GM23248 (cell line): ENCODE measurements at regions not wholly inside any gene's neighbourhood (a gene's known extent, or its start where the extent isn't known, plus 50 kb on each side); places are given as distances from the start of the nearest gene placed in this dataset.

Experiments used
- DNase-seq: peaks from one replicate; pipeline ENCODE4 v3.0.0-alpha.2; 2015
- H2AFZ ChIP-seq: fragments of 200-600 bp; sonication (generic); 2 replicates; pipeline ENCODE4 v1.6.1; 2016; ENCODE audit warnings: antibody characterized with exemption
- H3F3A ChIP-seq: fragments of 200-600 bp; sonication (generic); 2 replicates; pipeline ENCODE4 v1.6.1; 2016; ENCODE audit warnings: mild to moderate bottlenecking, antibody characterized with exemption, mixed run types; ENCODE audit not compliant: insufficient read depth
- H3K27ac ChIP-seq: fragments of 200-600 bp; sonication (generic); 2 replicates; pipeline ENCODE4 v1.5.1; 2016; ENCODE audit warnings: mild to moderate bottlenecking
- H3K27me3 ChIP-seq: fragments of 200-600 bp; sonication (generic); replicated peaks from 2 replicates; pipeline ENCODE4 v1.6.1; 2016; ENCODE audit warnings: mild to moderate bottlenecking; ENCODE audit not compliant: insufficient read depth
- H3K36me3 ChIP-seq: fragments of 200-600 bp; sonication (generic); 2 replicates; pipeline ENCODE4 v1.6.1; 2016; ENCODE audit warnings: low read depth, mild to moderate bottlenecking
- H3K4me1 ChIP-seq: fragments of 200-600 bp; sonication (generic); 2 replicates; pipeline ENCODE4 v1.6.1; 2016; ENCODE audit warnings: mild to moderate bottlenecking; ENCODE audit not compliant: insufficient read depth
- H3K4me2 ChIP-seq: fragments of 200-600 bp; sonication (generic); one replicate; pipeline ENCODE4 v1.6.1; 2016; ENCODE audit warnings: mild to moderate bottlenecking; ENCODE audit not compliant: unreplicated experiment
- H3K4me3 ChIP-seq: fragments of 200-600 bp; sonication (generic); 2 replicates; pipeline ENCODE4 v1.5.1; 2016; ENCODE audit warnings: mild to moderate bottlenecking
- H3K79me2 ChIP-seq: fragments of 200-600 bp; sonication (generic); 2 replicates; pipeline ENCODE4 v1.6.1; 2016; ENCODE audit warnings: mild to moderate bottlenecking; ENCODE audit not compliant: insufficient read depth
- H3K9ac ChIP-seq: fragments of 200-600 bp; sonication (generic); 2 replicates; pipeline ENCODE4 v1.6.1; 2016; ENCODE audit warnings: mild to moderate bottlenecking
- H3K9me2 ChIP-seq: fragments of 200-600 bp; sonication (generic); 2 replicates; pipeline ENCODE4 v1.6.1; 2016; ENCODE audit warnings: mixed run types, mild to moderate bottlenecking, moderate library complexity; ENCODE audit not compliant: insufficient read depth
- H3K9me3 ChIP-seq: fragments of 200-600 bp; sonication (generic); one replicate; pipeline ENCODE4 v1.6.1; 2017; ENCODE audit warnings: low read depth
- H4K20me1 ChIP-seq: fragments of 200-600 bp; sonication (generic); 2 replicates; pipeline ENCODE4 v1.6.0; 2016; ENCODE audit not compliant: insufficient read depth
- EZH2 ChIP-seq: fragments of 200-600 bp; sonication (generic); IDR thresholded peaks from 2 replicates; pipeline ENCODE4 v1.6.1; 2018; ENCODE audit warnings: antibody characterized with exemption, mild to moderate bottlenecking; ENCODE audit not compliant: insufficient read depth, poor library complexity, severe bottlenecking
- EZH2phosphoT487 ChIP-seq: fragments of 200-600 bp; sonication (generic); IDR thresholded peaks from 2 replicates; pipeline ENCODE4 v1.6.1; 2018; ENCODE audit warnings: antibody characterized with exemption, moderate library complexity, mild to moderate bottlenecking, low read depth; ENCODE audit not compliant: insufficient read depth
- WGBS, 2 experiments: methylation state at CpG; one replicate each; pipeline ENCODE4 v1.1.6; 2015 to 2017; ENCODE audit warnings: low lambda C conversion rate in 2 of 2, low coverage in 1 of 2; ENCODE audit errors: missing lambda C conversion rate in 2 of 2; 5-methylcytosine and 5-hydroxymethylcytosine counted together
- in situ Hi-C: fragments of 300-500 bp; cut with MboI; formaldehyde crosslinking; loops from 2 replicates; pipeline ENCODE4 v1.15.0; 2020

GRCh38 chr10:118204292-118204943, 137.7 kb downstream of the FAM204A start:
- in situ Hi-C loops = no loop called here
- no peaks in the 10 kb centered on the region for H3K9me2 ChIP-seq
- no peak overlapping the region for H3K9ac ChIP-seq
- H3K4me2 ChIP-seq = no peak overlapping the region
- DNase-seq = no peak
- no peaks in the 10 kb centered on the region for H3K27me3 ChIP-seq
- no peaks in the 10 kb centered on the region for H3K79me2 ChIP-seq
- no peak overlapping the region for H3K4me3 ChIP-seq
- no peak for TF ChIP-seq EZH2phosphoT487
- no peak for TF ChIP-seq EZH2
- H3F3A ChIP-seq = no peaks in the 10 kb centered on the region
- H3K4me1 ChIP-seq = no peaks in the 10 kb centered on the region
- H4K20me1 ChIP-seq = no peaks in the 10 kb centered on the region
- H2AFZ ChIP-seq = no peak overlapping the region
- WGBS, 2 experiments = 60 to 62% methylated on average over 3 of the region's 3 CpGs
- H3K36me3 ChIP-seq = no peaks in the 10 kb centered on the region
- no peaks in the 10 kb centered on the region for H3K9me3 ChIP-seq
- no peak overlapping the region for H3K27ac ChIP-seq

- TF ChIP-seq EZH2phosphoT487 (no peak), EZH2 (no peak)
- Histone ChIP-seq H2AFZ (no peak overlapping the region), H4K20me1 (no peaks in the 10 kb centered on the region), H3K4me2 (no peak overlapping the region), H3F3A (no peaks in the 10 kb centered on the region), H3K9me3 (no peaks in the 10 kb centered on the region), H3K4me1 (no peaks in the 10 kb centered on the region), H3K36me3 (no peaks in the 10 kb centered on the region), H3K9ac (no peak overlapping the region), H3K27ac (no peak overlapping the region), H3K4me3 (no peak overlapping the region), H3K27me3 (no peaks in the 10 kb centered on the region), H3K79me2 (no peaks in the 10 kb centered on the region), H3K9me2 (no peaks in the 10 kb centered on the region)
- 58 to 68% methylated on average over 2 of the region's 2 CpGs for WGBS, 2 experiments
- in situ Hi-C loops = no loop called here
- DNase-seq = no peak
Measured at GRCh38 chr10:118203461-118203860, 138.7 kb downstream of the FAM204A start.

GRCh38 chr10:118195729-118196128, 146.4 kb downstream of the FAM204A start:
- H3K27ac ChIP-seq = no peak overlapping the region
- DNase-seq = no peak
- H4K20me1 ChIP-seq = no peaks in the 10 kb centered on the region
- no peak overlapping the region for H3K4me3 ChIP-seq
- no peaks in the 10 kb centered on the region for H3K79me2 ChIP-seq
- H3K9me2 ChIP-seq = no peaks in the 10 kb centered on the region
- no peaks in the 10 kb centered on the region for H3K9me3 ChIP-seq
- H3K4me1 ChIP-seq = no peaks in the 10 kb centered on the region
- H2AFZ ChIP-seq = no peak overlapping the region
- H3F3A ChIP-seq = no peaks in the 10 kb centered on the region
- no peak overlapping the region for H3K9ac ChIP-seq
- in situ Hi-C loops = no loop called here
- 63 to 65% methylated on average over 2 of the region's 2 CpGs for WGBS, 2 experiments
- no peak overlapping the region for H3K4me2 ChIP-seq
- no peaks in the 10 kb centered on the region for H3K36me3 ChIP-seq
- TF ChIP-seq EZH2phosphoT487 (no peak), EZH2 (no peak)
- H3K27me3 ChIP-seq = no peaks in the 10 kb centered on the region

GRCh38 chr10:118193642-118194041, 146.9 kb upstream of the RAB11FIP2 start:
- TF ChIP-seq EZH2phosphoT487 = no peak
- TF ChIP-seq EZH2 = no peak
- Histone ChIP-seq H3K9me2 (no peaks in the 10 kb centered on the region), H3K9ac (no peak overlapping the region), H3K4me1 (no peaks in the 10 kb centered on the region), H3K9me3 (no peaks in the 10 kb centered on the region), H4K20me1 (no peaks in the 10 kb centered on the region), H2AFZ (no peak overlapping the region), H3K27me3 (no peaks in the 10 kb centered on the region), H3K36me3 (no peaks in the 10 kb centered on the region), H3F3A (no peaks in the 10 kb centered on the region), H3K27ac (no peak overlapping the region), H3K4me3 (no peak overlapping the region), H3K79me2 (no peaks in the 10 kb centered on the region), H3K4me2 (no peak overlapping the region)
- in situ Hi-C loops = no loop called here
- DNase-seq = no peak
- 52 to 58% methylated on average over 4 of the region's 4 CpGs for WGBS, 2 experiments
